MM.1S (cell line): ENCODE measurements at regions not wholly inside any gene's neighbourhood (a gene's known extent, or its start where the extent isn't known, plus 50 kb on each side); places are given as distances from the start of the nearest gene placed in this dataset.

Source experiments
- DNase-seq: peaks from one replicate; pipeline ENCODE4 v3.0.0-alpha.2; 2015
- H2AFZ ChIP-seq: fragments of 300-600 bp; sonication (generic); 2 replicates; pipeline ENCODE4 v1.6.0; 2016; ENCODE audit warnings: antibody characterized with exemption, low read length
- H3F3A ChIP-seq: fragments of 300-600 bp; sonication (generic); 2 replicates; pipeline ENCODE4 v1.6.1; 2016; ENCODE audit warnings: mild to moderate bottlenecking, antibody characterized with exemption, low read length, moderate library complexity, mixed read lengths; ENCODE audit not compliant: insufficient read depth
- H3K27ac ChIP-seq: fragments of 300-600 bp; sonication (generic); 2 replicates; pipeline ENCODE4 v1.5.1; 2016; ENCODE audit warnings: mild to moderate bottlenecking, low read length
- H3K27me3 ChIP-seq: fragments of 300-600 bp; sonication (generic); replicated peaks from 2 replicates; pipeline ENCODE4 v1.6.0; 2016; ENCODE audit warnings: low read length; ENCODE audit not compliant: insufficient read depth
- H3K36me3 ChIP-seq: fragments of 300-600 bp; sonication (generic); replicated peaks from 2 replicates; pipeline ENCODE4 v1.6.1; 2016; ENCODE audit warnings: mild to moderate bottlenecking, low read length, mixed read lengths; ENCODE audit not compliant: insufficient read depth
- H3K4me1 ChIP-seq: fragments of 300-600 bp; sonication (generic); 2 replicates; pipeline ENCODE4 v1.6.1; 2016; ENCODE audit warnings: low read length, mixed read lengths
- H3K4me2 ChIP-seq: fragments of 300-600 bp; sonication (generic); 2 replicates; pipeline ENCODE4 v1.6.0; 2016; ENCODE audit warnings: low read depth, low read length
- H3K4me3 ChIP-seq: fragments of 300-600 bp; sonication (generic); 2 replicates; pipeline ENCODE4 v1.5.1; 2016; ENCODE audit warnings: low read length, mixed read lengths
- H3K79me2 ChIP-seq: fragments of 300-600 bp; sonication (generic); 2 replicates; pipeline ENCODE4 v1.6.1; 2016; ENCODE audit warnings: mixed run types, low read length, mixed read lengths
- H3K9ac ChIP-seq: fragments of 300-600 bp; sonication (generic); 2 replicates; pipeline ENCODE4 v1.6.1; 2016; ENCODE audit warnings: low read length, mixed read lengths
- H3K9me2 ChIP-seq: fragments of 300-600 bp; sonication (generic); replicated peaks from 2 replicates; pipeline ENCODE4 v1.6.1; 2016; ENCODE audit warnings: mild to moderate bottlenecking, low read length, mixed read lengths; ENCODE audit not compliant: insufficient read depth
- H3K9me3 ChIP-seq: fragments of 300-600 bp; sonication (generic); replicated peaks from 2 replicates; pipeline ENCODE4 v1.6.1; 2016; ENCODE audit warnings: mild to moderate bottlenecking, low read length, mixed read lengths; ENCODE audit not compliant: insufficient read depth
- H4K20me1 ChIP-seq: fragments of 300-600 bp; sonication (generic); 2 replicates; pipeline ENCODE4 v1.6.1; 2016; ENCODE audit warnings: mild to moderate bottlenecking, low read length, moderate library complexity, mixed read lengths; ENCODE audit not compliant: insufficient read depth
- CTCF ChIP-seq: fragments of 300-600 bp; sonication (generic); IDR thresholded peaks from 2 replicates; pipeline ENCODE4 v1.5.1; 2016; ENCODE audit warnings: antibody characterized with exemption, low read length, mixed read lengths
- EZH2 ChIP-seq: fragments of 300-600 bp; sonication (generic); optimal IDR thresholded peaks from 2 replicates; pipeline ENCODE3; 2017; ENCODE audit warnings: low read depth, mild to moderate bottlenecking, antibody characterized with exemption, low read length, mixed read lengths
- EZH2phosphoT487 ChIP-seq: fragments of 300-600 bp; sonication (generic); IDR thresholded peaks from 2 replicates; pipeline ENCODE4 v1.6.1; 2018; ENCODE audit warnings: antibody characterized with exemption, low read length

DNA sequence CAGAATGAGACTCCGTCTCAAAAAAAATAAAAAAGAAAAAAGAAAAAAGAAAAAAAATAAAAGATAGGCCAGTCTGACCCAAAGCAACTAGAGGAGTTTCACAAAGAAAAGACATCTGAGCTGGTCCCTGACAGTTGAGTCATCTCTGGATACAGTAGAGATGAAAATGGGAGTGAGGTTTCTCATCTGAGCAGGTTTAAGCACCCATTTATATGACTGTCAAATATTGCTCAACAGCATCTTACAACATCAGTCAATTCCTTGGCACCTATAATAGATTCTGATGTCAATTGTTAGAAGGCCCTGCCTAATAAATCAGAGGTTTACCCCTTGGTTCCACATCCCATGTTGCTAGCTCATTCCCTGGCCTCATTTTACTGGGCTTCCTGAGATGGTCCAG is 490.5 kb downstream of the MAGEE1 start:
- Histone ChIP-seq H3K4me1 (no peaks in the 10 kb centered on the region), H3F3A (no peaks in the 10 kb centered on the region), H4K20me1 (no peaks in the 10 kb centered on the region), H3K27ac (no peak overlapping the region), H3K9me2 (no peaks in the 10 kb centered on the region), H3K27me3 (no peaks in the 10 kb centered on the region), H3K36me3 (no peaks in the 10 kb centered on the region), H2AFZ (no peak overlapping the region), H3K4me2 (no peak overlapping the region), H3K4me3 (no peak overlapping the region), H3K9ac (no peak overlapping the region), H3K79me2 (no peaks in the 10 kb centered on the region), H3K9me3 (no peaks in the 10 kb centered on the region)
- TF ChIP-seq CTCF (no peak), EZH2 (no peak), EZH2phosphoT487 (no peak)
- no peak for DNase-seq

GRCh38 chrX:76919761-76920160 is 492.3 kb downstream of the MAGEE1 start:
- no peak overlapping the region for H2AFZ ChIP-seq
- H4K20me1 ChIP-seq, result no peaks in the 10 kb centered on the region
- DNase-seq, result no peak
- TF ChIP-seq EZH2phosphoT487 (no peak), EZH2 (no peak), CTCF (no peak)
- no peaks in the 10 kb centered on the region for H3K79me2 ChIP-seq
- H3K27ac ChIP-seq, result no peak overlapping the region
- H3F3A ChIP-seq, result no peaks in the 10 kb centered on the region
- H3K4me1 ChIP-seq, result no peaks in the 10 kb centered on the region
- H3K4me2 ChIP-seq, result no peak overlapping the region
- no peaks in the 10 kb centered on the region for H3K9me2 ChIP-seq
- no peaks in the 10 kb centered on the region for H3K36me3 ChIP-seq
- no peak overlapping the region for H3K4me3 ChIP-seq
- H3K9me3 ChIP-seq, result no peaks in the 10 kb centered on the region
- no peaks in the 10 kb centered on the region for H3K27me3 ChIP-seq
- no peak overlapping the region for H3K9ac ChIP-seq

DNA sequence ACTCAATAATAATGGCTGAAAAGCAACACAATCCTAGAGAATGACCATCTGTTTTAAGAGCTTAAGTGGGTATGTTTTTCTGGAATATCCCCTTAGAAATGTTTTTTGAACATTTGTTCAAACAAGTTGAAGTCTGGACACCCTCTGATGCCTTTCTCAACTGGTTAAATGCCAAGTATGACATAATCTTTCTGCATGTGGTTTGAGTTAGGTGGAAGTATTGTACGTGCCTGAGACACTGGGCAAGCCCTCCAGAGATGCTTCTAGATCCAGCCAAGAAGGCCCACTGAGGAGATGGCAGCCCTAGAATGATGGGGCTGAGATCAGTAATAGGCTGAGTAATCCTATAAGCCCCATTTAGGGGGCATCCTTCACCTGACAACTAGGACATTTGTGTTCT is 493.1 kb downstream of the MAGEE1 start:
- Histone ChIP-seq H3K4me3 (no peak overlapping the region), H3K27ac (no peak overlapping the region), H3K27me3 (no peaks in the 10 kb centered on the region), H2AFZ (no peak overlapping the region), H3K36me3 (no peaks in the 10 kb centered on the region), H3F3A (no peaks in the 10 kb centered on the region), H3K4me2 (no peak overlapping the region), H3K9ac (no peak overlapping the region), H3K4me1 (no peaks in the 10 kb centered on the region), H3K9me3 (no peaks in the 10 kb centered on the region), H3K9me2 (no peaks in the 10 kb centered on the region), H3K79me2 (no peaks in the 10 kb centered on the region), H4K20me1 (no peaks in the 10 kb centered on the region)
- DNase-seq, result no peak
- TF ChIP-seq CTCF, result no peak
- no peak for TF ChIP-seq EZH2phosphoT487
- TF ChIP-seq EZH2, result no peak

- no peak for DNase-seq
- Histone ChIP-seq H3K79me2 (no peaks in the 10 kb centered on the region), H3K4me1 (no peaks in the 10 kb centered on the region), H3K4me3 (no peak overlapping the region), H2AFZ (no peak overlapping the region), H3K9me2 (no peaks in the 10 kb centered on the region), H3K4me2 (no peak overlapping the region), H3K9ac (no peak overlapping the region), H3K27ac (no peak overlapping the region), H3F3A (no peaks in the 10 kb centered on the region), H3K36me3 (no peaks in the 10 kb centered on the region), H3K27me3 (no peaks in the 10 kb centered on the region), H4K20me1 (no peaks in the 10 kb centered on the region), H3K9me3 (no peaks in the 10 kb centered on the region)
- TF ChIP-seq EZH2 (no peak), CTCF (no peak), EZH2phosphoT487 (no peak)
Measured at GRCh38 chrX:76921176-76921575, 493.7 kb downstream of the MAGEE1 start.
